CD1c-positive myeloid dendritic cell (primary cell): ENCODE measurements at regions not wholly inside any gene's neighbourhood (a gene's known extent, or its start where the extent isn't known, plus 50 kb on each side); places are given as distances from the start of the nearest gene placed in this dataset.
A peak's percentile ranks its signal among the peaks of the same experiment; 100 is the strongest.

ENCODE experiments used
- DNase-seq: peaks from one replicate; pipeline ENCODE4 v3.0.0-alpha.2; 2016; ENCODE audit errors: extremely low spot score

DNA sequence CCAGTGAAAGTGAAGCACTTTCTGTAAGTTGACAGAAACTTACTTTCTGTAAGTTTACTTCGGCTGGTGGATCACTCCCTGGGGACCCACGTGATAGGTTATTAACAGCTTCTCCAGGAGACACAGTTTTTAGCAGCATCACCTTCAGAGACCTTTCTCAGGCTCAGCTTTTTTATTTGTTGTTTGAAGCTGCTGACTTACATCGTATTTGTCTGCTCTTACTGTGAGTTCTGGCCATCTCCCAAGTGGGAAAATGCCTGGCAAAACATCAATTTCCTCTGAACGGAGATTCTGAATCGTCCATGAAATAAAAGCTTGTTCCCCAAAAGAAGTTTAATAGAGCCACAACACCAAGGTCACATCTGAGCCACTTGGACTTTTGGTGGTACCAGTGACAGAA lies 178.7 kb upstream of the PODXL start:
- DNase-seq: no peak

GRCh38 chr7:131733604-131734003 lies 177.2 kb upstream of the PODXL start:
- no peak for DNase-seq

- DNase-seq: no peak
These were observed 170.8 kb upstream of the PODXL start for GRCh38 chr7:131727189-131727588.

GRCh38 chr7:131726686-131727085 lies 170.3 kb upstream of the PODXL start:
- DNase-seq: no peak

DNA sequence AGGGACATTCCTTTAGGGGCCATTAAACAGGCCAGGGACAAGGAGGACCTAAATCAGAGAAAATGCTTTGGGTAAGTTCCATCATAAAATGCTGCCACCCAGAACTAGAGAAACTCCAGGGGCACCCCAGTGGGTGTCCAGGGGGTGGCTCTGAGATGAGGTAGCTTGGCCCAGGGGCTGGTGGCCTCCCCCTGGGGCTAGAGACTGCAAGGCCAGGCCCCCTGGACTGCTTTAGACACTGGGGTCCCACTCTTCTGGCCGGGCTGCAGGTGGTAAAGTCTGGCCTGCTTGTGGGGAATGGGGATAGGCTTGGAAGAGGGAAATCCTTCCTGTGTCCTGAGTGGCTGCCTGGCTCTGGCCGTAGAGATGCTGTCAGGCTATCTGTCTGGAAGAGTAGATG lies 169.6 kb upstream of the PODXL start:
- no peak for DNase-seq

GRCh38 chr7:131724776-131725345 lies 168.4 kb upstream of the PODXL start:
- DNase-seq: no peak

DNA sequence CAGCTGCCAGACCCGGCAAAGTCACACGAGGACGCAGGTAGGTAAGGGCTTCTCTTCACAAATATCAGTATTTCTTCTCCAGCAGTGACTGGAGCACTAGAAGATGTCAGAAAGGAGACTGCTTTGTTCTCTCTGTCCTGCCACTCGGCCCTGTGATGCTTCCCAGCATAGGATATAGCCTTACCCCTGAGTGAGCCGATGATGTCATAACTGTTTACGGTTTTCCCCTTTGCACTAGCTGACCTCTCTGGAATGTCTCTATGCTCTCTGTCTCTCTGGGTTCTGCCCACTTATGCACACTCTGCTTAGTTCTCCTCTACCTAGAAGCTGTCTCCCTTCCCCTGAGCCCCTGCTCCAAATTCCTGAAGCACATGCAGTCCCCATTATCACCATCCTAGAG lies 167.5 kb upstream of the PODXL start:
- no peak for DNase-seq

DNA sequence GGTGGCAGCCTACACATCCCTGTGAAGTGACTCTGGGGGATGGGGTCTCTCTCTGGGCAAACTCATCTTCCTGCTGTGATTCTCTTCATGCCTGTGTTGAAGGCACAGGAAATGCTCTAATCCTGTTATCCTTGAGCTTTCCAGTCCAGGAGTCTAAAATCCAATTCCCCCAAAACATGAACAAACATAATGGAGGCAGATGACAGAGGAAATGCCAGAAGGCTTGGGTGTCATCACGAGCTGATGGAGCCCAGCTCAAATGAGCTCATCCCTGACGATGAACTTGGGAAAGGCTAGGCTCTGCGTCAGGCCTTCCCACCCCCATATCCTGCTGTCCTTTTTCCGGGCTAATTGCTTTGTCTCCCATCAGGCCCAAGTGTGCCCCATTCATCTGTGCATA lies 165.9 kb upstream of the PODXL start:
- DNase-seq: no peak

GRCh38 chr7:131721660-131722059 lies 165.2 kb upstream of the PODXL start:
- no peak for DNase-seq

DNA sequence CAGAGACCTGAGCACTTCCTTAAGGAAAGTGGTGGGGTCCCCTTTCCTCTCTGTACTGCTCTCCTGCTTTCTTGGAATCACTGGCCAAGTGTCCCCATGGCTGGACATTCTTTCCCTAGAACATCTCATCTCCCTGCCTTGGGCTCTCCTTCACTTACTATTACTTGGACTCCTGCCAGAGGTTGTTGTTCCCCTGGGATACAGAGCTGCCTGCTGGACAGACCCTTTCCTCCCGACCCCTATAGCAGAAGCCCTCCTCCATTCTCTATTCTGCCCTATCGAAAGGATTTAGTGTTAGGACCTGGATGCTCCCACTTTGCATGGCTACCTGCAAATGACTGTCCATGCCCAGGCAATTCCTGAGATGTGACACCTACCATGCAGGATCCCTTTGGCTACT lies 164.3 kb upstream of the PODXL start:
- DNase-seq: no peak

DNA sequence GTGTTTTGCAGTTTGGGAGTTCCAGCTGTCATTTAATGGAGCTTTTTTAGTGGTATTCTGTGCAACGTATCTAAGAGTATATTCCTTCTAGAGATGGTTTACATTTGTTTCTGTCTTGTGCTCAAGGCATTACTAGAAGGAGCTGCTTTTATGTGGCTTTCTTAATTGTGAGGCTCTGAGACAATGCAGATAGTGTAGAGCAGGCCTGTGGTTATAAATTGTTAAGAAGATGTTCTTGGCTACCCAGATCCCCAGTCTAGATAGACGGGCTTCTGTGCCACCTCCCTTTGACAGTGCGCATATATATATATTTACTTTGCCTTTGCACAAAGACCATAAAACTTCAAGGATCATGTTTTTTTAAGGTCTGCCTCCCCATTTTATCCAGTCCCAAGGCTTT lies 160.8 kb upstream of the PODXL start:
- DNase-seq: no peak

DNA sequence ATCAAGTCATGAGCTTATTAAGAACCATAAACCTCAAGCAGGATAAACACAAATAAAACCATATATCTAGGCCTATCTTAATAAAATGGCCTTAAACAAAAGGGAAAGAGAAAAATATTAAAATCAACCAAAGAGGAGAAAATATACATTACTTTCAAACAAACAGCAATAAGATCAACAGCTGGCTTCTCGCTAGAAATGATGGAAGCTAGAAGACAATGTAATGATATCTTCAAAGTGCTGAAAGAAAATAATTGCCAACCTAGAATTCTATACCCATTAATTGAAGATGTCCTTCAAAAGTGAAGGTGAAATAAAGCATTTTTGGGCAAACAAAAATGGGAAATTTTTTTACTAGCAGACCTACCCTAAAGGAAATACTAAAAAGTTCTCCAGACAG lies 142.9 kb upstream of the PODXL start:
- DNase-seq: no peak

DNA sequence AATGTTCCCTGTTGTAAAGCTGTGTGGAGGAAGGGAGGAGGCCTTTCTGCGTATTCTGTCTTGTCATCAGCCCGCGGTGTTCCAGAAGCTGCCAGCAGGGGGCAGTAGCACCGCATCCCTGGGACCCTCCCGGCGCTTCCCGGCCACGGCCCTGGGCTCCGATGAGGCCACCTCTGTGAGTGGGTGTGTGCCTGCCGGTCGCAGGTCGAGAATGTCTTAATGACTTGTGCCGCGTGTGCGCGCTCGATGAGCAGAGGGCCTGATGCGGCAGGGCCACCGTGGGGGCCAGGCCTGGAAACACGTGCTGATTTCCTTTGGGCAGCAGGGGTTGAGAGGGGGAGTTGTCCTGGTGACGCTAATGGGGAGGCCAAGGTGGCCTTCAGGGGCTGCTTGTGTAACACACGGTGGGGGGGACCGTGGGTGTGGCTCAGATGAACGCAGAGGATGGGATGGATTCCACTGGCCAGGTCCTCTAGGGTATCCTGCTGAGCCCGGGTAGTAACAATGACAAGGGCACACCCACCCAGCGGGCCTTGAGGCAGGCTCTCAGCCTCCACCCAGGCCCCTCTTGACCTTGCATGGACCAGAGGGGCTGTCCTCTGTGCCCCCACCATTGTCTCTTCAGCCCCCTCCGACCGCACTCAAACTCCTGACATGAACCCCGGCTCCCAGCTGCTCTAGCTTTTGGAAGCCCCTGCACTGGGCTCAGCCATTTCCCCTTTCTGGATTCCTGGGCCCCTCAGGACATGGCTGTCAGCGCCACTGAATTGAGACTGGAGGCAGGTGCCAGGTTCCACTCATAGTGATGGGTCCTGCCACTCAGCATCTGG lies 135.9 kb upstream of the PODXL start:
- DNase-seq: peak; percentile 44

- DNase-seq: no peak
These were observed 135.2 kb upstream of the PODXL start for GRCh38 chr7:131691454-131692130.

GRCh38 chr7:131690441-131690840 lies 134.0 kb upstream of the PODXL start:
- no peak for DNase-seq

GRCh38 chr7:131689662-131690234 lies 133.3 kb upstream of the PODXL start:
- DNase-seq: no peak

DNA sequence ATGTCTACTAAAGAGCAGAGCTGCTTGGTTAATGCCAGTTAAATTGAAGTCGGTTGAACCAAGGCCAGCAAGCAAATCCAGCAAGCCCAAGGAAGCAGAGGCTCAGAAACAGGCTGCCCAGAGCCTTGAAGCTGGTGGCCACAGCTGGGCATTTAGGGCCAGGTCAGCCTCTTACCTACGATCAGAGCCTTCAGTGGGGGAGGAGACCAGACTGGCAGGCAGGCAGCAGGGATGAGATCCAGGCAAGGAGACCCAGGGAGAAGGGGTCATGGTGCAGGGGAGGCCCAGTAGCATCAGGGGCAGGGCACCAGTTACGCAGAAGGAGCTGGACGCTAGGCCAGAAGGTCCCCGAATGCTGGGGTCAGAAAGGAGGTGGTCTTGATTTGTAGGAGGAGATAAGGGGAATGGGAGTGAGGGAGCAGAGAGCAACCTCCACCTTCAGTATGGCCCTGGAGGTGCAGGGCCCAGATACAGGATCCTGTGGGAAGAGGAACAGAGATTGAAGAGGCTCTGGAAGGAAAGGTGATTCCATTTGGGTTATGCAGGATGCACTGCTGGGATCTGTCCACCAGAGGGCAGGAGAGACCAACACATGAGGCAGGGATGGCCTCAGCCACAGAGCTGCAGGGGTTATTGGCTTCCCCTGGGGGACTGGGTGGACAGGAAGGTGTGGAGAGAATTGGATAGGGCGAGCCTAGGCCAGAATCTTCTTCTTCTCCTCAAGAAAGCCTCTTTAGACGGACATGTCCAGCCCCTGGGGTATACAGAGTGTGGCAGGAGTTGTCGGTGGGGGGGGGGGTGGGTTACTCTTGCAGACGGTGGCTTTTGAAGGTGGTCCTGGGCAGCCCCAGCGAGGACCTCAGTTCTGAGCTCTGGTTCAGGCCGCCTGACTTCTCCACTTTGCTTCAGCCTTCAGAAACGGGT lies 132.6 kb upstream of the PODXL start:
- peak; percentile 61 for DNase-seq

DNA sequence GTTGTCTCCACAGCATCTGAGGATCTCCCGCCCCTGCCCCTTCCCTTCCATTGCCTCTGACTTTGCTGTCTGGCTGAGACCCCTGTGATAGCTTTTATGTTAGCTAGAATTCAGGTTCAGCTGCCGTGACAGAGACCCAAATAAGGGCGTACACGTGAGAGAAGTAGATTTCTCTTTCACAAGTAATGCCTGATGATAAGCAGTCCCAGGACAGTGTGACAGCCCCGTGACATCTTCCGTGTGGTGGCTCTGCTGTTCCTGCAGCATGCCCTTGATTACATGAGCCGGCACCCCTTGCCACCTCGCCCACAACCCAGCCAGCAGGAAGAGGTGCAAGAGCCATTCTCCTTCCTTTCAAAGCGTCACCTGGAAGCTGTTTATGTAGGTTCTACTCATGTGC lies 130.9 kb upstream of the PODXL start:
- no peak for DNase-seq

- DNase-seq: no peak
These were observed 130.4 kb upstream of the PODXL start for GRCh38 chr7:131686833-131687232.

DNA sequence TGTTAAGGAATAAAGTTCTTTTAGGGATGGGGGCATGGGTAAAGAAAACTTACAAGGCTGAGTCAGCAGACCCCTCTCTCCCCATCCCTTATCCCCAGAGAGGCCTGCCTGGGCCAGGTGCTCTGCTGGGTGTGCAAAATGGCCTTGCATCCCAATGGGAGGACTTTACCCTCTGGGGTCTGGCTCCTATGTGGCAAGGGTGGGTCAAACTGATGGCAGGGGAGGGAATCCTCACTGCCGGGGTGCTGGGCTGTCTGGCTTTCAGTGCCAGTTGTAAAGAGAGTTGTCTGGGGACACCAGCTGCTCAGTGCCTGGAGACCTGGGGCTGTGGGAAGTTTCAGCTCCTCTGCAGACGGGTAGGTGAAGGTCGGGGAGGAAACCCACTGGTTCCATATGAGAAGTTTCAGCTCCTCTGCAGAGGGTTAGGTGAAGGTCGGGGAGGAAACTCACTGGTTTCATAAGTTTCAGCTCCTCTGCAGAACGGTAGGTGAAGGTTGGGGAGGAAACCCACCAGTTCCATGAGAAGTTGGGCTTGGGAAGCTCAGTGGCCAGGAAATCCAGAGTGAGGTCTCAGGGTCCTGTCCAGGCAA lies 127.2 kb upstream of the PODXL start:
- no peak for DNase-seq

GRCh38 chr7:131681961-131682360 lies 125.5 kb upstream of the PODXL start:
- no peak for DNase-seq
